Activated B cell treated with CpG ODN at 0.5 μM for 24 hours (primary cell): ENCODE measurements at regions not wholly inside any gene's neighbourhood (a gene's known extent, or its start where the extent isn't known, plus 50 kb on each side); places are given as distances from the start of the nearest gene placed in this dataset.

Experiments
- ATAC-seq: fragments of 200-7000 bp; cut with Tn5 transposase; one replicate; pipeline ENCODE4 v1.10.0; 2021; ENCODE audit warnings: low read depth, mild to moderate bottlenecking, moderate library complexity
- CTCF ChIA-PET: fragments of 350-600 bp; sonication (Branson Sonifier 250); formaldehyde crosslinking; loops from one replicate; lab custom pipeline; 2021; ENCODE audit warnings: antibody characterized with exemption; lab: Charles Lee
- POLR2A ChIA-PET: fragments of 350-600 bp; sonication (Branson Sonifier 250); formaldehyde crosslinking; loops from one replicate; lab custom pipeline; 2021; ENCODE audit warnings: antibody characterized with exemption; lab: Charles Lee
- DNase-seq: peaks from one replicate; pipeline ENCODE4 v3.0.0; 2022
- H3K27ac Mint-ChIP-seq: one replicate; pipeline ENCODE4 v1.8.0; 2020; ENCODE audit warnings: mixed read lengths
- H3K27me3 Mint-ChIP-seq: one replicate; pipeline ENCODE4 v1.8.0; 2021; ENCODE audit warnings: mixed read lengths
- H3K36me3 Mint-ChIP-seq: one replicate; pipeline ENCODE4 v1.8.0; 2021; ENCODE audit warnings: low read depth, mixed read lengths
- H3K4me1 Mint-ChIP-seq: one replicate; pipeline ENCODE4 v1.8.0; 2021; ENCODE audit warnings: mixed read lengths
- H3K4me3 Mint-ChIP-seq: one replicate; pipeline ENCODE4 v1.8.0; 2020; ENCODE audit warnings: mild to moderate bottlenecking, mixed read lengths
- H3K9me3 Mint-ChIP-seq: one replicate; pipeline ENCODE4 v1.8.0; 2020; ENCODE audit warnings: mixed read lengths
- intact Hi-C: fragments of 100-400 bp; cut with micrococcal nuclease; formaldehyde crosslinking; loops from one replicate; pipeline ENCODE4 v1.15.1; 2024
- TF ChIP-seq, protein P1 (sequence below): fragments of 200-600 bp; IDR thresholded peaks from one replicate; pipeline ENCODE4 v1.8.0; 2022; ENCODE audit warnings: antibody characterized with exemption, mild to moderate bottlenecking

DNA sequence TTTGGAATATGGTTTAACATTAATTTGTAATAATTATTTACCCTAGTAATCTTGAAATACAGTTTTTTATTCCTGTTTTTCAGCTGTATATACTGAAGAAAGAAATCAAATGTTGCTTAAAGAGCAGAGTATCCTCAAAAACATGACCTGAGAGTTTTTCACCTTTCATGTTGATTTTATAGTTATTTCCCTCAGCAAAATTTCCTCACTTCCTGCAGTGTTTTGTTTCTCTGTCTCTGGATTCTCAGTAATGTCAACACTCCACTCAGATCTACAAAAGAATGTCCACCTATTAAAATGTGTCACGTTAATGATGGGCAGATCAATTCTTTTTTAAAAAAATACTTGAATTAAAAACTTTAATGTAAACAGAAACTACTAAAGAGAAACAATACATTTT is 398.3 kb downstream of the ANXA1 start:
- no peaks in the 10 kb centered on the region for H3K27me3 Mint-ChIP-seq
- TF ChIP-seq, protein P1, sequence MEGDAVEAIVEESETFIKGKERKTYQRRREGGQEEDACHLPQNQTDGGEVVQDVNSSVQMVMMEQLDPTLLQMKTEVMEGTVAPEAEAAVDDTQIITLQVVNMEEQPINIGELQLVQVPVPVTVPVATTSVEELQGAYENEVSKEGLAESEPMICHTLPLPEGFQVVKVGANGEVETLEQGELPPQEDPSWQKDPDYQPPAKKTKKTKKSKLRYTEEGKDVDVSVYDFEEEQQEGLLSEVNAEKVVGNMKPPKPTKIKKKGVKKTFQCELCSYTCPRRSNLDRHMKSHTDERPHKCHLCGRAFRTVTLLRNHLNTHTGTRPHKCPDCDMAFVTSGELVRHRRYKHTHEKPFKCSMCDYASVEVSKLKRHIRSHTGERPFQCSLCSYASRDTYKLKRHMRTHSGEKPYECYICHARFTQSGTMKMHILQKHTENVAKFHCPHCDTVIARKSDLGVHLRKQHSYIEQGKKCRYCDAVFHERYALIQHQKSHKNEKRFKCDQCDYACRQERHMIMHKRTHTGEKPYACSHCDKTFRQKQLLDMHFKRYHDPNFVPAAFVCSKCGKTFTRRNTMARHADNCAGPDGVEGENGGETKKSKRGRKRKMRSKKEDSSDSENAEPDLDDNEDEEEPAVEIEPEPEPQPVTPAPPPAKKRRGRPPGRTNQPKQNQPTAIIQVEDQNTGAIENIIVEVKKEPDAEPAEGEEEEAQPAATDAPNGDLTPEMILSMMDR: no peak
- no peaks in the 10 kb centered on the region for H3K4me1 Mint-ChIP-seq
- ATAC-seq (no peak), DNase-seq (no peak)
- ChIA-PET CTCF (no interaction called here), POLR2A (no interaction called here)
- no peak overlapping the region for H3K27ac Mint-ChIP-seq
- no peak overlapping the region for H3K4me3 Mint-ChIP-seq
- H3K36me3 Mint-ChIP-seq: no peaks in the 10 kb centered on the region
- H3K9me3 Mint-ChIP-seq: peaks cover 3% of the 10 kb centered on the region
- intact Hi-C loops: no loop called here

DNA sequence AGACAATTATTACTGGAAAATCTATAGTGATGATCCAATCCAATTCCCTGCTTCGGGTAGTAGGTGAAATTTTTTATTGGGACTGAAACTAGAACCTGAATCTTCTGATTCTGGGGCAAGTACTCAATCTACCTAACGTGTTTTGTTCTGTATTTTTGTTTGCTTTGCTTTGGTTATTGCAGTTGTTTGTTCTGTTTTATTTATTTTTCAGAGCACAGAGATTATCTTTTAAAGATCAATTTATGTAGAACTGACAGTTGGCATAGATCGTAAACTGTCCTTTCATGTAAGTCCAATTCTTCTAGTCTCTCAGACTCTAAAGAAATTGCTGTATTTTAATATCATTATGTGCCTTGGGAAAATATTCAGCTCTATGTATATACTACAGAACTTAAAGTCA is 401.6 kb downstream of the ANXA1 start:
- no peaks in the 10 kb centered on the region for H3K36me3 Mint-ChIP-seq
- H3K4me1 Mint-ChIP-seq: no peaks in the 10 kb centered on the region
- TF ChIP-seq, protein P1: no peak
- no peak overlapping the region for H3K4me3 Mint-ChIP-seq
- no peak for DNase-seq
- H3K27me3 Mint-ChIP-seq: no peaks in the 10 kb centered on the region
- peaks cover 3% of the 10 kb centered on the region for H3K9me3 Mint-ChIP-seq
- intact Hi-C loops: no loop called here
- no peak for ATAC-seq
- no peak overlapping the region for H3K27ac Mint-ChIP-seq
- ChIA-PET POLR2A (no interaction called here), CTCF (no interaction called here)

DNA sequence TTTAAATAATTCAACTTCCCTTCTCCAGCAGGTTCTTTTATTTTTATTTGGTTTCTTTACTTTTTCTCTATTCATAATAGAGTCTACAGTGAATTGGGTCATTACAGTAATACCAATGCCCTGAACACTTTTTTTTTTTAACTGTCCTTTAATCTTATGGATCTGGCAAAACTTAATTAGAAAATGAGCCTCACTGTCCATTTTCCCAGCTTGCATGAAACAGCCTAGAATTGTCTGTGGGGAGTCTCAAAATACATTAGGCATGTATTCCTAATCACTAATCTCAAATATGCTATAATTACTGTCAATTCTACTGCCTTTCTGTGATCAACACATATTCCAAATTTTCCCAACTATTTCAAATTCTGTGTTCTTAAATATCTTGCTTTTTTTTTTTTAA is 406.8 kb downstream of the ANXA1 start:
- H3K9me3 Mint-ChIP-seq: no peaks in the 10 kb centered on the region
- H3K27me3 Mint-ChIP-seq: no peaks in the 10 kb centered on the region
- H3K4me3 Mint-ChIP-seq: no peak overlapping the region
- ChIA-PET POLR2A (no interaction called here), CTCF (no interaction called here)
- no peak overlapping the region for H3K27ac Mint-ChIP-seq
- TF ChIP-seq, protein P1: no peak
- intact Hi-C loops: loop anchor here (2.0 kb wide), 1 partner anchor 14 kb away; no protein-coding TSS in a partner anchor
- ATAC-seq: no peak
- H3K4me1 Mint-ChIP-seq: no peaks in the 10 kb centered on the region
- no peak for DNase-seq
- H3K36me3 Mint-ChIP-seq: no peaks in the 10 kb centered on the region

DNA sequence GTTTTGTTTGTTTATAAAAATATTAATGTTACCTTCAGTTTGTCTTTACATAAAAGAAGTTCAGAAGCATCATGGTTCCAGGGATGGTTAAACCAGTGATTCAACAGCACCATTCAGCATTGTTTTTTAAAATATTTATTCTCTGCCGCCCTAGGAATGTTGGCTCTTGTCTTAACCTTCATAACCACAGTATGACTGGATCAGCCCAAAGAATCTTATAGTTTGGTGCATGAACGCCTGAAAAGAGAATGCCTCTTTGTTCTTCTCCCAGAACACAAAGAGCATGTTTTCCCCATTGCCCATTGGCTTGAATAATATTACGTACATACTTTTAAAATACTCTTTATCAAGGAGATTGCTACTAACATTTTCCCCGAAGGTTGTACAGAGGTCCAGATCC is 413.4 kb downstream of the ANXA1 start:
- H3K27me3 Mint-ChIP-seq: no peaks in the 10 kb centered on the region
- ChIA-PET POLR2A (no interaction called here), CTCF (no interaction called here)
- H3K36me3 Mint-ChIP-seq: no peaks in the 10 kb centered on the region
- intact Hi-C loops: no loop called here
- TF ChIP-seq, protein P1: no peak
- H3K9me3 Mint-ChIP-seq: peaks cover 3% of the 10 kb centered on the region
- H3K4me1 Mint-ChIP-seq: no peaks in the 10 kb centered on the region
- no peak overlapping the region for H3K4me3 Mint-ChIP-seq
- ATAC-seq (no peak), DNase-seq (no peak)
- H3K27ac Mint-ChIP-seq: no peak overlapping the region

DNA sequence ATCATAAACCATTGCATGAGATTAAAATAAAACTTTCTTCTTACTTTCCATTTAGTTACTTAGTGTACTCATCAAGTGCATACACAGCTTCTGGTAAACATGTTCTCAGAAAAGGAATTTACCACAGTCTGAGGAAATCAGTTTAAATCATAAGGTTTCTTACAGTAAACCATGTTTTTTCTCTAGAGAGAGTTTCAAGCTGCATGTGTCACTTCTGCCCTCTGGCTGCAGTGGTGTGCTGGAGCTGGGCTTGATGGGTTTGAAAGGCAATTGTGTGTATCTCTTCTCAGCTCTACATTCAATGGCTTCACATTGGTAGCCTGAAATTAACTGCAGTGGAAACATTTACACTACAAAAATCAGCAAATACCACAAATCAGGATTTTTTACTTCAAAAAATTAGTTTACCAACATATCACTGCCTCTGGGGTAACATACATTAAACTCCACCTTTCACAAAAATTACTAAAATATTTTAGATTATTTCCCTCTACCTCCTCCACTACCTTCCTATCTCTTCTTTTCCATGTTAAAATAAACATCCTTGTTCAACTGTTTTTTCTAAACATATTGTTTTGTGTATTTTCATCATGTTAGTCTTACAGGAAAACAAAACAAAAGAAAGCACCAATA is 414.3 kb downstream of the ANXA1 start:
- Mint-ChIP-seq H3K4me3 (no peak overlapping the region), H3K27me3 (no peaks in the 10 kb centered on the region), H3K9me3 (peaks cover 3% of the 10 kb centered on the region), H3K27ac (no peak overlapping the region), H3K36me3 (no peaks in the 10 kb centered on the region), H3K4me1 (no peaks in the 10 kb centered on the region)
- TF ChIP-seq, protein P1: no peak
- ATAC-seq: no peak
- ChIA-PET POLR2A (no interaction called here), CTCF (no interaction called here)
- no peak for DNase-seq
- intact Hi-C loops: no loop called here
